A673 (cell line): ENCODE measurements at regions not wholly inside any gene's neighbourhood (a gene's known extent, or its start where the extent isn't known, plus 50 kb on each side); places are given as distances from the start of the nearest gene placed in this dataset.

Experiments
- EZH2 ChIP-seq: fragments of 200-600 bp; sonication (generic); IDR thresholded peaks from 2 replicates; pipeline ENCODE4 v1.6.1; 2017; ENCODE audit warnings: borderline replicate concordance, low read depth, mild to moderate bottlenecking, mixed read lengths, antibody characterized with exemption, low read length; ENCODE audit not compliant: poor library complexity, severe bottlenecking
- TF ChIP-seq, protein P1 (sequence below): fragments of 300-800, 200-600 bp; sonication (generic); conservative IDR thresholded peaks from 2 replicates; pipeline ENCODE4 v1.5.1; 2017; ENCODE audit warnings: low read depth, mild to moderate bottlenecking, antibody characterized with exemption, low read length, moderate library complexity, mixed read lengths

GRCh38 chr1:5225707-5226704 is 571.6 kb downstream of the AJAP1 start:
- TF ChIP-seq, protein P1, sequence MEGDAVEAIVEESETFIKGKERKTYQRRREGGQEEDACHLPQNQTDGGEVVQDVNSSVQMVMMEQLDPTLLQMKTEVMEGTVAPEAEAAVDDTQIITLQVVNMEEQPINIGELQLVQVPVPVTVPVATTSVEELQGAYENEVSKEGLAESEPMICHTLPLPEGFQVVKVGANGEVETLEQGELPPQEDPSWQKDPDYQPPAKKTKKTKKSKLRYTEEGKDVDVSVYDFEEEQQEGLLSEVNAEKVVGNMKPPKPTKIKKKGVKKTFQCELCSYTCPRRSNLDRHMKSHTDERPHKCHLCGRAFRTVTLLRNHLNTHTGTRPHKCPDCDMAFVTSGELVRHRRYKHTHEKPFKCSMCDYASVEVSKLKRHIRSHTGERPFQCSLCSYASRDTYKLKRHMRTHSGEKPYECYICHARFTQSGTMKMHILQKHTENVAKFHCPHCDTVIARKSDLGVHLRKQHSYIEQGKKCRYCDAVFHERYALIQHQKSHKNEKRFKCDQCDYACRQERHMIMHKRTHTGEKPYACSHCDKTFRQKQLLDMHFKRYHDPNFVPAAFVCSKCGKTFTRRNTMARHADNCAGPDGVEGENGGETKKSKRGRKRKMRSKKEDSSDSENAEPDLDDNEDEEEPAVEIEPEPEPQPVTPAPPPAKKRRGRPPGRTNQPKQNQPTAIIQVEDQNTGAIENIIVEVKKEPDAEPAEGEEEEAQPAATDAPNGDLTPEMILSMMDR, result no peak
- no peak for TF ChIP-seq EZH2
